Medulla oblongata (tissue), 1 donor: ENCODE measurements at regions not wholly inside any gene's neighbourhood (a gene's known extent, or its start where the extent isn't known, plus 50 kb on each side); places are given as distances from the start of the nearest gene placed in this dataset.
"Not testable (repeated sequence)": the region's sequence is repeated elsewhere in the genome, so short reads cannot be mapped to it uniquely, and the experiment has no call there.

Experiments used
- DNase-seq: peaks from one replicate; pipeline ENCODE4 v3.0.0-alpha.2; 2015; ENCODE audit errors: extremely low spot score

- no peak for DNase-seq
These were observed 67.9 kb downstream of the TBX3 start for GRCh38 chr12:114616081-114616480.

GRCh38 chr12:114614040-114614439, 69.9 kb downstream of the TBX3 start:
- no peak for DNase-seq

DNA sequence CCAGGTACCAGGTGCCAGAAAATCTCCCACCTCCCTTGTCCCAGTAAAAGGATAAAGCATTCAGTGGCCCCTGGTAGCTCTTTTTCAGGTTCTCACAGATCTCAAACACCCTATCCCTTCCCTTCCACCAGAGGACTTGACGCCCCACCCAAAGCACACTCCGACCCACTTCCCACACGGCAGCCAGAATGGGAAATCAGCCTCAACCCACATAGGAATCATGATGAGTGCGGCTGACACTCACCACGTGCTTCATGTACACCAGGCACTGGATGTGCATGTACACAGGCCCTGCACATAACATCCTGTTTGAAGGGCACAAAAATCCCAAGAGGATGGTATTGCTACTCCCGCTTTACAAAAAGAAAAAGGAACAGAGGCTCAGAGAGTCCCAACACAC, 71.9 kb downstream of the TBX3 start:
- DNase-seq, result no peak

- no peak for DNase-seq
These were observed 72.6 kb downstream of the TBX3 start for GRCh38 chr12:114611145-114612018.

GRCh38 chr12:114608509-114608908, 75.5 kb downstream of the TBX3 start:
- DNase-seq, result no peak

DNA sequence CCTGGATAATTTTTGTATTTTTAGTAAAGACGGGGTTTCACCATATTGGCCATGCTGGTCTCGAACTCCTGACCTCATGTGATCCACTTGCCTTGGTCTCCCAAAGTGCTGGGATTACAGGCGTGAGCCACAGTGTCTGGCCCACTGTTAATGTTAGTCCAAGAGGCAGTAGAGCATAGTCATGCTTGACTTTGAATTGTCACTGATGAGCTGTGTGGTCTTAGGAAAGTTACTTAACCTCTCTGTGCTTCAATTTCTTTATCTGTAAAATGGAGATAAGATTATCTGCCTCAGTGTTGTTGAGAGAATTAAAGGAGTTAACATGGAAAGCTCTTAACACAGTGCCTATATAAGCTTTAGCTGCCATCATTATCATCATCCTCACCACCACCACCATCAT, 78.1 kb downstream of the TBX3 start:
- no peak for DNase-seq

DNA sequence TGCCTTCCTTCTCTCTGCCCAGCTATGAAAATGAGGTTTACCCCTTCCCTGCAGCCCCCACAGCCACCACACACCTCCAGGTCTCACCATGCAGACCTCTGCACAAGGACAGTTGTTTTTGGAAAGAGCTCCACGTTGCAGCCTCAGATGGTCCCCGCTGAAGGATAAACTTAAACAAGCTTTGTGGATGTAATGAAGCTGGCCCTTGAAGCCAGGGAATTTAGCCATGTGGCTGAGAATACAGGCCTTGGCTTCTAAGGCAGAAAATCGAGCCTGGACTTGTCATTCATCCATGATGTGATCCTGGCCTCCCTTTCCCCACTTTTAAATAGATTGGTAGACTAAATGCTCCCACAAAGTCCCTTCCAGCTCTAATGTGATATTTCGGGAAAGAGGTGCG, 79.4 kb downstream of the TBX3 start:
- DNase-seq, result no peak

DNA sequence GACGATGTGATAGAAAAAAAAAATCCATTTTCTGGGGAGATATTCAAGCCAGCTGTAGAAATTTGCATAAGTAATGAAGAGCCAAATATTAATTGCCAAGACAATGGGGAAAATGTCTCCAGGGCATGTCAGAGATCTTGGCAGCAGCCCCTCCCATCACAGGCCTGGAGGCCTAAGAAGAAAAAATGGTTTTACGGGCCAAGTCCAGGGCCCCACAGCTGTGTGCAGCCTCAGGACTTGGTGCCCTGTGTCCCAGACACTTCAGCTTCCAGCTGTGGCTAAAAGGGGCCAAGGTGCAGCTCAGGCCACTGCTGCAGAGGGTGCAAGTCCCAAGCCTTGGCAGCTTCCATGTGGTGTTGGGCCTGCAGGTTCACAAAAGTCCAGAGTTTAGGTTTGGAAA, 83.4 kb downstream of the TBX3 start:
- not testable (repeated sequence) for DNase-seq

DNA sequence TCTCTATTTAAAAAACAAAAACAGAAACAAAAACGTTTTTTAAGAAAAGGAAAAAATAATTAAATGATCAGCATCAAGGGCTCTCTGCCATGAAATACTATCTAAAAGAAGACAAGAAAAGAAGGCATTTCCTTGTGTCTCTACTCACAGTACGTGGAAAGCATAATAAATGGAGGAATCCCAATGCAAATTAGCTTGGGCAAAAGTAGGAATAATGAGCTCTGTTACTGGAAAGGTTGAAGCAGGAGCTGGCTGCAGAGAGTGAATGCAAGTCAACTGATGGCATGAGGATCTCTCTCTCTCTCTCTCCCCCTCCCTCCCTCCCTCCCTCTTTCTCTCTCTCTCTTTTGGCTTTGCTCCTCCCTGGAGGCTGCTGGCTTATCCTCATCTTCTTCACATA, 85.9 kb downstream of the TBX3 start:
- DNase-seq, result no peak

GRCh38 chr12:114592946-114593345, 91.0 kb downstream of the TBX3 start:
- no peak for DNase-seq

DNA sequence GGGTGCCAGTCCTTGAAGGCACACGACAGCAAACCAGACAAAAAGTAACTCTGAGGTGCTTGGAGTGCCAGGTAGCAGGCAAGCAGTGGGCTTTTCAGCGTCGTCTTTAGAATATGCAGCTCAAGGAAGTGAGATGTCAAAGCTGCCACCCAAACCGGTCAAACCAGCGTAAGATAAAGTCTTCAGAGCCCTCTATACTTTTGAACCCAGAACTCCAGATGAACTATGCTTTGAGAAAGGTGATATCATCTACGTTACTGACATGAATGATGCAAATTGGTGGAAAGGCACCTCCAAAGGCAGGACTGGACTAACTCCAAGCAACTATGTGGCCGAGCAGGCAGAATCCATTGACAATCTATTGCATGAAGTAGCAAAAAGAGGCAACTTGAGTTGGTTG, 95.9 kb downstream of the TBX3 start:
- DNase-seq, result no peak

- DNase-seq, result no peak
These were observed 103.7 kb downstream of the TBX3 start for GRCh38 chr12:114580306-114580705.

GRCh38 chr12:114579389-114579788, 104.6 kb downstream of the TBX3 start:
- no peak for DNase-seq

DNA sequence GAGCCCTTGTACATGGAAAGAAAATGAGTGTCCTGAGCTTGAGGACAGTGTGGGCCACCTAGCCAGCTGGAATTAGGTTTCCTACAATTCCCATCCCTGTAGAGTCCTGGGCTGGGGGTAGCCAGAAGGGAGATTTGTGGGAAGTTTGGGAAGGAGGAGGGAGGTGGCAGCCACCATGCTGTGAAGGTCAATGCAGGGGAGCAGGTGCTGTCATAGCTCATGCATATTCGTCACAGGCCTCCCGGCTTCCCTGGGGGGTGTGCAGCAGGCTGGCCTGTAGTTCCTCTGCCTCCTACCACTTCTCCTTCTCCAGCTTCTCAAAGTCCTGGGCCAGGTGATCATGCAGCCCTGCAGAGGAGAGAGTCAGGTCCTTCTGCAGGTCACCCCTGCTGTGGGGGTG, 121.3 kb downstream of the TBX3 start:
- no peak for DNase-seq

DNA sequence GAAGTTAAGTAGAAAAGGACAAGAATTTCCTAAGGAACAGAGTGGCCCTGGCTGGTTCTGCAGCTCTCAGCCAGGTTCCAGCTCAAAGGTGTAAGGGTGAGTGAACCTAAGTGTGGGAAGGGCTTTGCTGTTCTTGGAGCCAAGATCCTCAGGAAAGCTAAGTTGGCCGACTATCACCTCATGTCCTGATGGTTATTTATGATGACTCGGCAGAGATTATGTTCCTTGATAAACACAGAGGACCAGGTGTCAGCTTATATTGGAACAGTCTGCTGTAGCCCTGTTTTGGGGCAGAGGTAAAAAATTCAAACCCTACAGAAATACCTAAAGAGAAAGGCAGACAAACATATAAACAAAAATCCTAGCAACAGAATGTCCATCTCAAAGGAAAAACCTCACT, 128.5 kb downstream of the TBX3 start:
- DNase-seq, result no peak

GRCh38 chr12:114547636-114548035, 136.3 kb downstream of the TBX3 start:
- DNase-seq, result no peak

- no peak for DNase-seq
These were observed 124.5 kb upstream of the TBX5 start for GRCh38 chr12:114530417-114530816.

- DNase-seq, result no peak
These were observed 124.0 kb upstream of the TBX5 start for GRCh38 chr12:114529966-114530365.

GRCh38 chr12:114528766-114529165, 122.8 kb upstream of the TBX5 start:
- no peak for DNase-seq

DNA sequence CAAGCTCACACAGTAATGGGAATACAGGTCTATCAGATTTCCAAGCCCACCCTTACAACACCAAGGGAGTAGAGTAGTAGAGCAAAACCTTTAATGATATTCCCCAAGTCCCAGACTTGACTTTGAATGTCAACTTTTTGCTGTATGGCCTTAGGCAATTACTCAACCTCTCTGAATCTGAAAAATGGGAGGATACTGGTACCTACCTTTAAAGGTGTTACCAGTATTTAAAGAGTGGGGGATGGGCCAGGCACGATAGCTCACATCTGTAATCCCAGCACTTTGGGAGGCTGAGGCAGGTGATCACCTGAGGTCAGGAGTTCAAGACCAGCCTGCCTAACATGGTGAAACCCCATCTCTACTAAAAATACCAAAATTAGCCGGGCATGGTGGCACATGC, 115.2 kb upstream of the TBX5 start:
- DNase-seq, result not testable (repeated sequence)

GRCh38 chr12:114512351-114512750, 106.4 kb upstream of the TBX5 start:
- no peak for DNase-seq

- peak; percentile 88 for DNase-seq
These were observed 102.7 kb upstream of the TBX5 start for GRCh38 chr12:114508529-114509129.

DNA sequence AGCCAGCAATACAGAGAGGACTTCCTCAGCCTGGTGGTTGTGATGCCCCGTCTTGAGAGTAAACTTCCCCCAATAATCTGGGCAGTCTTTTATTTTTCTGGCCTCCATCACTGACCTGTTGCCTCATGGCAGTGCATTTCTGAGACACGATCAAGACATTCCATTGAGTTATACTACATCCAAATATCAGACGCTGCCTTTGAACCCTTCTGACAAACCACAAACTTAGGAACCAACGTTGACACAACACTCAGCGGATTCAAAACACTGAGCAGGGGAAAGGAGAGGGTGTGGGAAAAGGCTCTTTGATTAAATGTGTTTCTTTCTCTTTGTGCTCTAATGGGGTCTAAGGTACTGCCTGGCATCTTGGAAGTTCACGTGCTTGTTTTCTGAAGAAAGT, 100.7 kb upstream of the TBX5 start:
- no peak for DNase-seq
